HCT116 (cell line): ENCODE measurements at regions not wholly inside any gene's neighbourhood (a gene's known extent, or its start where the extent isn't known, plus 50 kb on each side); places are given as distances from the start of the nearest gene placed in this dataset.
A peak's percentile ranks its signal among the peaks of the same experiment; 100 is the strongest.

Experiments
- ATAC-seq: fragments of 200-7000 bp; cut with Tn5 transposase; 2 replicates; pipeline ENCODE4 v1.9.1; 2020; ENCODE audit warnings: mild to moderate bottlenecking, moderate library complexity
- BruUV-seq: library from RNA; stranded (reverse); fragments of 400-500 nt; replicated peaks from 2 replicates; lab custom pipeline; 2021; lab: Mats Ljungman, UMichigan
- CTCF ChIA-PET: fragments of 300-600 bp; sonication (Branson Sonifier 250); formaldehyde crosslinking; loops from one replicate; lab custom pipeline; 2021; ENCODE audit warnings: antibody characterized with exemption; lab: Charles Lee
- POLR2A ChIA-PET: fragments of 300-600, 350-600 bp; sonication (Branson Sonifier 250); formaldehyde crosslinking; loops from one replicate; lab custom pipeline; 2021; ENCODE audit warnings: antibody characterized with exemption; lab: Charles Lee
- RAD21 ChIA-PET, 2 experiments: fragments of 300-600 bp; sonication (Branson Sonifier 250); formaldehyde crosslinking; loops; one replicate each; lab custom pipeline; 2023; ENCODE audit warnings: low total read pairs in 2 of 2; ENCODE audit not compliant: uncharacterized antibody in 2 of 2, unreplicated experiment in 2 of 2, low non-redundant PET in 1 of 2; lab: Charles Lee
- DNase-seq: peaks from one replicate; pipeline ENCODE4 v3.0.0-alpha.2; 2010; ENCODE audit warnings: low read depth, low spot score
- H2AFZ ChIP-seq: fragments of 200-600 bp; shearing (Covaris generic), sonication (generic); 2 replicates; pipeline ENCODE4 v1.6.1; 2017; ENCODE audit warnings: low read depth, mixed run types, mixed read lengths, antibody characterized with exemption, low read length; ENCODE audit not compliant: poor library complexity, severe bottlenecking
- H3K27ac ChIP-seq: 2 replicates; pipeline ENCODE4 v1.5.1; 2012; ENCODE audit warnings: low read depth, low read length
- H3K27me3 ChIP-seq: fragments of 200-600 bp; sonication (generic); 2 replicates; pipeline ENCODE4 v1.6.1; 2016; ENCODE audit warnings: mixed run types, low read length, mixed read lengths; ENCODE audit not compliant: insufficient read depth
- H3K36me3 ChIP-seq, 2 experiments: fragments of 200-500 bp in 1 of 2; fragments of 200-600 bp in 1 of 2; sonication (Bioruptor generic) in 1 of 2; sonication (generic) in 1 of 2; 2 replicates each; pipeline versions ENCODE4 v1.5.1 to v1.6.1; 2014 to 2016; ENCODE audit warnings: low read length in 2 of 2, inconsistent platforms in 1 of 2, mixed read lengths in 1 of 2, mixed run types in 1 of 2; ENCODE audit not compliant: insufficient read depth in 2 of 2, control insufficient read depth in 1 of 2
- H3K4me1 ChIP-seq, 2 experiments: fragments of 200-600 bp in 1 of 2; sonication (generic) in 1 of 2; 2 replicates each; pipeline versions ENCODE4 v1.5.1 to v1.6.1; 2012 to 2017; ENCODE audit warnings: low read length in 2 of 2, inconsistent platforms in 1 of 2, mild to moderate bottlenecking in 1 of 2, mixed read lengths in 1 of 2, mixed run types in 1 of 2, moderate library complexity in 1 of 2; ENCODE audit not compliant: insufficient read depth in 2 of 2, control insufficient read depth in 1 of 2
- H3K4me2 ChIP-seq: fragments of 200-600 bp; sonication (generic); 2 replicates; pipeline ENCODE4 v1.6.1; 2017; ENCODE audit warnings: mixed run types, low read length, mixed read lengths
- H3K4me3 ChIP-seq, 2 experiments: fragments of 200-600 bp in 1 of 2; sonication (generic) in 1 of 2; replicated peaks in 1 of 2; 2 replicates each; pipeline ENCODE4 v1.5.1; 2011 to 2016; ENCODE audit warnings: low read length in 2 of 2, control low read depth in 1 of 2, low read depth in 1 of 2, mild to moderate bottlenecking in 1 of 2, mixed read lengths in 1 of 2, mixed run types in 1 of 2
- H3K79me2 ChIP-seq: fragments of 200-600 bp; sonication (generic); 2 replicates; pipeline ENCODE4 v1.6.1; 2017; ENCODE audit warnings: mild to moderate bottlenecking, mixed run types, low read length, moderate library complexity, mixed read lengths; ENCODE audit not compliant: insufficient read depth
- H3K9ac ChIP-seq: fragments of 200-600 bp; sonication (generic); 2 replicates; pipeline ENCODE4 v1.6.1; 2016; ENCODE audit warnings: low read length, mixed read lengths
- H3K9me2 ChIP-seq: fragments of 200-600 bp; sonication (generic), shearing (Covaris generic); 2 replicates; pipeline ENCODE4 v1.6.1; 2017; ENCODE audit warnings: mixed run types, mild to moderate bottlenecking, moderate library complexity; ENCODE audit not compliant: insufficient read depth
- H3K9me3 ChIP-seq, 2 experiments: fragments of 200-500 bp in 1 of 2; fragments of 200-600 bp in 1 of 2; sonication (Bioruptor generic) in 1 of 2; sonication (generic) in 1 of 2; 2 replicates each; pipeline ENCODE4 v1.6.1; 2014 to 2017; ENCODE audit warnings: low read length in 2 of 2, mixed read lengths in 2 of 2, inconsistent platforms in 1 of 2, low read depth in 1 of 2, mild to moderate bottlenecking in 1 of 2, mixed run types in 1 of 2, moderate library complexity in 1 of 2; ENCODE audit not compliant: control insufficient read depth in 1 of 2, insufficient read depth in 1 of 2
- H4K20me1 ChIP-seq: fragments of 200-600 bp; sonication (generic), shearing (Covaris generic); 2 replicates; pipeline ENCODE4 v1.6.1; 2017; ENCODE audit warnings: mixed run types, mild to moderate bottlenecking, moderate library complexity; ENCODE audit not compliant: insufficient read depth
- CBX3 ChIP-seq: IDR thresholded peaks from 2 replicates; pipeline ENCODE4 v1.6.1; 2012; ENCODE audit warnings: low read depth
- CEBPB ChIP-seq: IDR thresholded peaks from 2 replicates; pipeline ENCODE4 v1.6.1; 2012; ENCODE audit warnings: low read depth
- ELF1 ChIP-seq: IDR thresholded peaks from 2 replicates; pipeline ENCODE4 v1.6.1; 2012; ENCODE audit warnings: low read depth, borderline replicate concordance
- EZH2 ChIP-seq: fragments of 200-600 bp; sonication (generic); IDR thresholded peaks from 2 replicates; pipeline ENCODE4 v1.6.1; 2017; ENCODE audit warnings: antibody characterized with exemption, mixed run types
- EZH2phosphoT487 ChIP-seq: fragments of 200-600 bp; IDR thresholded peaks from 2 replicates; pipeline ENCODE4 v1.6.1; 2018; ENCODE audit warnings: antibody characterized with exemption, borderline replicate concordance
- JUND ChIP-seq: IDR thresholded peaks from 2 replicates; pipeline ENCODE4 v1.6.1; 2012
- SP1 ChIP-seq: IDR thresholded peaks from 2 replicates; pipeline ENCODE4 v1.6.1; 2012; ENCODE audit warnings: low read depth
- TCF7L2 ChIP-seq: IDR thresholded peaks from 2 replicates; pipeline ENCODE4 v1.7.0; 2011; ENCODE audit warnings: borderline replicate concordance, inconsistent platforms; ENCODE audit not compliant: insufficient read depth, insufficient read length; ENCODE audit errors: extremely low read depth
- YY1 ChIP-seq: IDR thresholded peaks from 2 replicates; pipeline ENCODE4 v1.6.1; 2011; ENCODE audit warnings: low read length, low read depth, moderate library complexity, mild to moderate bottlenecking; ENCODE audit not compliant: insufficient replicate concordance; ENCODE audit errors: extremely low read depth
- ZFX ChIP-seq: fragments of 450-650 bp; IDR thresholded peaks from 2 replicates; pipeline ENCODE4 v1.6.1; 2017
- ZNF274 ChIP-seq: fragments of 200-500 bp; sonication (Bioruptor generic); IDR thresholded peaks from 2 replicates; pipeline ENCODE4 v1.6.1; 2014; ENCODE audit warnings: mild to moderate bottlenecking, low read depth, low read length, inconsistent platforms
- intact Hi-C: fragments of 100-400 bp; cut with micrococcal nuclease; formaldehyde crosslinking; loops from 2 replicates; pipeline ENCODE4 v1.10.0; 2022
- TF ChIP-seq, protein P1 (sequence below), 3 experiments: fragments of 200-600 bp in 1 of 3; sonication (generic) in 1 of 3; IDR thresholded peaks in 2 of 3; conservative IDR thresholded peaks in 1 of 3; 2 replicates each; pipeline ENCODE4 v1.5.1; 2012 to 2017; ENCODE audit warnings: low read depth in 2 of 3, low read length in 2 of 3, antibody characterized with exemption in 1 of 3, borderline replicate concordance in 1 of 3, control low read depth in 1 of 3, mild to moderate bottlenecking in 1 of 3, mixed read lengths in 1 of 3, mixed run types in 1 of 3, moderate library complexity in 1 of 3; ENCODE audit not compliant: insufficient read depth in 1 of 3
- TF ChIP-seq, protein P2 (sequence below): IDR thresholded peaks from 2 replicates; pipeline ENCODE4 v1.6.1; 2012
- TF ChIP-seq, protein P3 (sequence below): IDR thresholded peaks from 2 replicates; pipeline ENCODE4 v1.6.1; 2012
- TF ChIP-seq, protein P4 (sequence below): IDR thresholded peaks from 2 replicates; pipeline ENCODE4 v1.6.1; 2011; ENCODE audit warnings: mild to moderate bottlenecking, low read length, moderate library complexity; ENCODE audit not compliant: insufficient replicate concordance; ENCODE audit errors: extremely low read depth

DNA sequence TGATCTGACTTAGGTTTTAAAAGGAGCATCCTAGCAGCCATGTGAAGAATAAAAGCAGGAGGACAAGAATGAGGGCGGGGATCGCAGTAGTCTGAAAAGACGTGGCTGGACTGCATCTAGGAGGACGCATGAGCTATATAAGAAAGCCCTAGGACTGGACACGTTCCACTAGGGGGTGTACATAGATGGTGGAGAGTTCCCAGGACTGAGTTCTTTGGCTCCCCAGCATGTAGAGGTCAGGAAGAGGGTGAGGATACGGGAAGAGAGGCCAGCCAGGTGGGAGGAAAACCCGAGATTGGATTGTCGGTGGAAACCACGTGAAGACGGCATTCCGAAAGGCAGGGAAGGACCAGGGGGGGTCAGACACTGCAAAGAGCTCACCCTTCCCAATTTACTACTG is 64.2 kb upstream of the CFAP161 start:
- Histone ChIP-seq H3K27me3 (no peaks in the 10 kb centered on the region), H2AFZ (no peak overlapping the region), H3K79me2 (no peaks in the 10 kb centered on the region), H3K9ac (no peak overlapping the region), H3K9me2 (no peaks in the 10 kb centered on the region), H4K20me1 (no peaks in the 10 kb centered on the region), H3K4me1 (no peaks in the 10 kb centered on the region), H3K9me3 (no peaks in the 10 kb centered on the region), H3K4me2 (no peak overlapping the region), H3K4me3 (no peak overlapping the region), H3K27ac (no peak overlapping the region), H3K36me3 (no peaks in the 10 kb centered on the region)
- intact Hi-C loops: no loop called here
- TF ChIP-seq ZFX (no peak), EZH2 (no peak), ELF1 (no peak)
- TF ChIP-seq, protein P1, sequence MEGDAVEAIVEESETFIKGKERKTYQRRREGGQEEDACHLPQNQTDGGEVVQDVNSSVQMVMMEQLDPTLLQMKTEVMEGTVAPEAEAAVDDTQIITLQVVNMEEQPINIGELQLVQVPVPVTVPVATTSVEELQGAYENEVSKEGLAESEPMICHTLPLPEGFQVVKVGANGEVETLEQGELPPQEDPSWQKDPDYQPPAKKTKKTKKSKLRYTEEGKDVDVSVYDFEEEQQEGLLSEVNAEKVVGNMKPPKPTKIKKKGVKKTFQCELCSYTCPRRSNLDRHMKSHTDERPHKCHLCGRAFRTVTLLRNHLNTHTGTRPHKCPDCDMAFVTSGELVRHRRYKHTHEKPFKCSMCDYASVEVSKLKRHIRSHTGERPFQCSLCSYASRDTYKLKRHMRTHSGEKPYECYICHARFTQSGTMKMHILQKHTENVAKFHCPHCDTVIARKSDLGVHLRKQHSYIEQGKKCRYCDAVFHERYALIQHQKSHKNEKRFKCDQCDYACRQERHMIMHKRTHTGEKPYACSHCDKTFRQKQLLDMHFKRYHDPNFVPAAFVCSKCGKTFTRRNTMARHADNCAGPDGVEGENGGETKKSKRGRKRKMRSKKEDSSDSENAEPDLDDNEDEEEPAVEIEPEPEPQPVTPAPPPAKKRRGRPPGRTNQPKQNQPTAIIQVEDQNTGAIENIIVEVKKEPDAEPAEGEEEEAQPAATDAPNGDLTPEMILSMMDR (IDR thresholded peaks at IDR 0.05 in 2 of 3, conservative IDR thresholded peaks at IDR 0.05 in 1 of 3; ENCODE audit: borderline replicate concordance in 1 of 3, insufficient read depth in 1 of 3, low read depth in 2 of 3, low read length in 2 of 3): no peak
- TF ChIP-seq, protein P2, sequence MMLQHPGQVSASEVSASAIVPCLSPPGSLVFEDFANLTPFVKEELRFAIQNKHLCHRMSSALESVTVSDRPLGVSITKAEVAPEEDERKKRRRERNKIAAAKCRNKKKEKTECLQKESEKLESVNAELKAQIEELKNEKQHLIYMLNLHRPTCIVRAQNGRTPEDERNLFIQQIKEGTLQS: no peak
- BruUV-seq: no TSS peak
- ATAC-seq (peak; percentile 66), DNase-seq (no peak)
- ChIA-PET POLR2A (no interaction called here), CTCF (interaction anchor here (1.0 kb wide), 1 partner anchor 23 kb away, joined by 5 read pairs; no protein-coding TSS in a partner anchor), RAD21 (no interaction called here)

DNA sequence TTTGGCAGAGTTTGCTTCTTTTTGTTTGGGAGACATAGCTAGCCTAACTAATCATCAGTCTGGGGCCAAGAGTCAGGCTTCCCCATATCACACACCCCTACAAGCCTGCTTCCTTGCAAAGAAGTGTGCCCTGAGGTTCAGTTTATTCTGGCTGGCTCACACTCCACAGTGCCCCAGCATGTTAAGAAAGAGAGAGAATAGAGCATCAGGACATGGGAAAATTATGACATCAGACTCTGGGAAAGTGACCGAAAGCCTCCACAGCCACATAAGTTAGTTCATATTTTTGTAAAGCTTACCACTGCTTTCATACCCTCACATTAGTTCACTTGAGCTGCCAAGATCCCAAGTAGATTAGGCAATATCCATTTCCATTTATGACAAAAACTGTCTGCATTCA is 63.0 kb upstream of the CFAP161 start:
- DNase-seq: no peak
- RAD21 ChIA-PET: no interaction called here
- H3K27ac ChIP-seq: no peak overlapping the region
- H3K79me2 ChIP-seq: no peaks in the 10 kb centered on the region
- ATAC-seq: no peak
- H3K27me3 ChIP-seq: no peaks in the 10 kb centered on the region
- no peak overlapping the region for H3K4me2 ChIP-seq
- H3K4me3 ChIP-seq: no peak overlapping the region
- no peaks in the 10 kb centered on the region for H3K36me3 ChIP-seq
- no peaks in the 10 kb centered on the region for H4K20me1 ChIP-seq
- TF ChIP-seq EZH2phosphoT487 (no peak), SP1 (no peak), YY1 (no peak), EZH2 (no peak), ZNF274 (no peak), JUND (no peak), CBX3 (no peak), CEBPB (no peak), ELF1 (no peak), TCF7L2 (no peak)
- TF ChIP-seq, protein P3, sequence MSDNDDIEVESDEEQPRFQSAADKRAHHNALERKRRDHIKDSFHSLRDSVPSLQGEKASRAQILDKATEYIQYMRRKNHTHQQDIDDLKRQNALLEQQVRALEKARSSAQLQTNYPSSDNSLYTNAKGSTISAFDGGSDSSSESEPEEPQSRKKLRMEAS: no peak
- TF ChIP-seq, protein P4, sequence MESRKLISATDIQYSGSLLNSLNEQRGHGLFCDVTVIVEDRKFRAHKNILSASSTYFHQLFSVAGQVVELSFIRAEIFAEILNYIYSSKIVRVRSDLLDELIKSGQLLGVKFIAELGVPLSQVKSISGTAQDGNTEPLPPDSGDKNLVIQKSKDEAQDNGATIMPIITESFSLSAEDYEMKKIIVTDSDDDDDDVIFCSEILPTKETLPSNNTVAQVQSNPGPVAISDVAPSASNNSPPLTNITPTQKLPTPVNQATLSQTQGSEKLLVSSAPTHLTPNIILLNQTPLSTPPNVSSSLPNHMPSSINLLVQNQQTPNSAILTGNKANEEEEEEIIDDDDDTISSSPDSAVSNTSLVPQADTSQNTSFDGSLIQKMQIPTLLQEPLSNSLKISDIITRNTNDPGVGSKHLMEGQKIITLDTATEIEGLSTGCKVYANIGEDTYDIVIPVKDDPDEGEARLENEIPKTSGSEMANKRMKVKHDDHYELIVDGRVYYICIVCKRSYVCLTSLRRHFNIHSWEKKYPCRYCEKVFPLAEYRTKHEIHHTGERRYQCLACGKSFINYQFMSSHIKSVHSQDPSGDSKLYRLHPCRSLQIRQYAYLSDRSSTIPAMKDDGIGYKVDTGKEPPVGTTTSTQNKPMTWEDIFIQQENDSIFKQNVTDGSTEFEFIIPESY: no peak
- H2AFZ ChIP-seq: no peak overlapping the region
- H3K9me3 ChIP-seq: no peaks in the 10 kb centered on the region
- BruUV-seq: no TSS peak
- H3K9me2 ChIP-seq: no peaks in the 10 kb centered on the region
- CTCF ChIA-PET: no interaction called here
- intact Hi-C loops: no loop called here
- no peak overlapping the region for H3K9ac ChIP-seq
- POLR2A ChIA-PET: no interaction called here
- H3K4me1 ChIP-seq: no peaks in the 10 kb centered on the region
